HG03439 (cell line): ENCODE measurements at regions not wholly inside any gene's neighbourhood (a gene's known extent, or its start where the extent isn't known, plus 50 kb on each side); places are given as distances from the start of the nearest gene placed in this dataset.
"Not testable (repeated sequence)": the region's sequence is repeated elsewhere in the genome, so short reads cannot be mapped to it uniquely, and the experiment has no call there.

Experiments used
- ATAC-seq: cut with Tn5 transposase; IDR thresholded peaks from one replicate; pipeline ENCODE4 v1.9.1; 2021; ENCODE audit warnings: mild to moderate bottlenecking, moderate library complexity; ENCODE audit not compliant: unreplicated experiment

GRCh38 chr18:54433368-54433767, 75.7 kb downstream of the C18orf54 start:
- ATAC-seq = no peak

- ATAC-seq = no peak
Measured at GRCh38 chr18:54433857-54434256, 76.2 kb downstream of the C18orf54 start.

- no peak for ATAC-seq
Measured at GRCh38 chr18:54434453-54434852, 76.7 kb downstream of the C18orf54 start.

GRCh38 chr18:54436501-54436900, 78.8 kb downstream of the C18orf54 start:
- no peak for ATAC-seq

- no peak for ATAC-seq
Measured at GRCh38 chr18:54440292-54440691, 82.6 kb downstream of the C18orf54 start.

GRCh38 chr18:54444319-54444914, 86.7 kb downstream of the C18orf54 start:
- peak; percentile 78 for ATAC-seq

DNA sequence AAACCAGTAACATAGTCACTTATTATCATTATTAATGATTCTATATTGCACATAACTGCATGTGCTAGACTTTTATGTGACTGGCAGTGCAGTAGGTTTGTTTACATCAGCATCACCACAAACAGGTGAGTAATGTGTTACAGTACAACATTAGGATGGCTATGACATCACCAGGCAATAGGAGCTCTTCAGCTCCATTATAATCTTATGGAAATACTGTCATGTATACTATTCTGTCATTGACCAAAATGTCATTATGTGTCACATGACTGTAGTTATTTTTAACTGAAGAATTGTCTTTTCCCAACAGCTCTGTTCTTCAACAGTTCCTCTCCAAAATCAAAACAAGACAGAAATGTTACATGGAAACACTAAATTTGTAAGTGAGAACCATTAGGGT, 96.3 kb downstream of the C18orf54 start:
- ATAC-seq = no peak

DNA sequence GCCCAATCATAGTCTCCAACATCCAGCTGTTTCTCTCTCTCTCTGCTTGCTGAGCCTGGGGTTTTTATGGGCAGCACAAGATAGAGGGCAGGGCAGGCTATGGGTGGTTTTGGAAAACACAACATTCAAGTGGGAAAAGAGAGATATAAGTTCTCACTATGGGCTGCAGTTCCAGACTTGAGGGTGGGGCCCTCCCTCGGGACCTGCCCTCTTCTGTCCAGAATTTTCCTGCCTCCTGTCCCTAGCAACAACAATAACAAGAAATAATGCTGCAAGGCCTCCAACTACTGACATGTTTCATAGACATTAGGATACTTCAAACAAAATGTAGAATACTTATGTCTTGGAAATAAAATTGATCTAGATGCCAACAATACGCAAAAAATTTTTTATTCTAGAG, 107.8 kb downstream of the C18orf54 start:
- ATAC-seq = no peak

DNA sequence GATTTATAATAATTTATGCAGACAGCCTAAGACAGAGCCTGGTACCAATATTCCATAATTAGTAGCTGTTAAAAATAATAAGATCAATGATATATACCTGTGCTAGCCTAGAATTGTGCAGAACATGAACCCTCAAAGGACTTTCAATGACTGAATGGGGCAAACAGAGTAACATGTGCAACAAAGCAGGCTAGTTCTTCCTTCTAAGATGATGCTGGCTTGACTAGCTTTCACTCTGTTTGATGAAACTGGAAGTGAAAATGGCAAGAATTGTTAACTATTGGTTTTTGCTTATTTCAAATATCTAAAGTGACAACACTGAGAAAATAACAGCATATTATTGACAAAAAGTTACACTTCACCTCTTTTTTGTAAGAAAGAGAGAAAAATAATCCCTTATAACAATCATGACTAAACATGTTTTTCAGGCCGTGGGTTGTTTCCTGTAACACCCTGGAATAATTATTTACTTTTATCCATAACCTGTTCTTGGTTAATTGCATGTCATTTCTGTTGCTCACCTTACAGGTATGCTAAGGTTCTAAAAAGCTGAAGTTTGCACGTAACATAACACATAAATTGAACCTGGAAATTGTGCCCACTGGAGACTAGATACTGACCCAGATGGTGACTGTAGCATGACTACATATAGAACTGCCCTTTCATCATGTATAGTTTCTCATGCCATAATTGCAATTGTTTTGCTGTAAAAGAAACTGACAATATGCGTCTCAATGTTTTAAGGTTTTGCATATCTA, 108.7 kb downstream of the C18orf54 start:
- no peak for ATAC-seq

DNA sequence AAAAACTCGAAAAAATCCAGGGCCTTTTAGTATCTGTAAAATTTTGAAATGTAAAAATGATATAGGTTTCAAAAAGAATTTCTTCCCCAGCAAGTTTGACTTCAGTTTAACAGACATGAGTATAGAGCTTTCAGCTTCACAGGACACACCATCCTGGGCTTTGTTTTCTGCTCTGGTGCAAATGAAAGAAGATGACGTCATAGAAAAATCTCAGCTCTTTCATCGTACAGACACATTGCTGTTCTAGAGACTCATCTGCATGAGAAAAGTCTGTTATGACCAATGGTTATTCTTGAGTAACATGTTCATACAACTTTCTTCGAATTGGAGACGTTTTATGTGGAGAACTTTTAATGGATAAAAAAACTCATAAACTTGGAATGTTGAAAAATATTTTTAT, 111.7 kb upstream of the DYNAP start:
- no peak for ATAC-seq

DNA sequence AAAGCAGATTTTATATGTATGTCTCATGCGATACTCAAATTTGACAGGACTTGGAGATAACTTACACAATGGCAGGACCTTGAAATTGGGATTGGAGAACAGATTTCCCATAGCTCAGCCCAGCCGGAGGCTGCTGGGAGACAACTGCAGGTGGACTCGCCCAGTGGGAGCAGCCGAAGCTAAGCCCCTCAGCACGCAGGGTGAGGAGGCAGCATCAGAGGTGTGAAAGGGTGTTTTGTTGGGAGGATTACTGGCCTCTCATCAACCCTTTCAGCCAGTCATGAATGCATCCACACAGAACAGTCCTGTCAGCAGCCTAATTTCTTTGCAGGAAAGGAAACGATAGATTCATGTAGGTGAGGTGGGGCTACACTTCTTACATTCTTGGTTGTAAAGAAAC, 110.4 kb upstream of the DYNAP start:
- no peak for ATAC-seq

GRCh38 chr18:54502451-54502850, 88.6 kb upstream of the DYNAP start:
- not testable (repeated sequence) for ATAC-seq

DNA sequence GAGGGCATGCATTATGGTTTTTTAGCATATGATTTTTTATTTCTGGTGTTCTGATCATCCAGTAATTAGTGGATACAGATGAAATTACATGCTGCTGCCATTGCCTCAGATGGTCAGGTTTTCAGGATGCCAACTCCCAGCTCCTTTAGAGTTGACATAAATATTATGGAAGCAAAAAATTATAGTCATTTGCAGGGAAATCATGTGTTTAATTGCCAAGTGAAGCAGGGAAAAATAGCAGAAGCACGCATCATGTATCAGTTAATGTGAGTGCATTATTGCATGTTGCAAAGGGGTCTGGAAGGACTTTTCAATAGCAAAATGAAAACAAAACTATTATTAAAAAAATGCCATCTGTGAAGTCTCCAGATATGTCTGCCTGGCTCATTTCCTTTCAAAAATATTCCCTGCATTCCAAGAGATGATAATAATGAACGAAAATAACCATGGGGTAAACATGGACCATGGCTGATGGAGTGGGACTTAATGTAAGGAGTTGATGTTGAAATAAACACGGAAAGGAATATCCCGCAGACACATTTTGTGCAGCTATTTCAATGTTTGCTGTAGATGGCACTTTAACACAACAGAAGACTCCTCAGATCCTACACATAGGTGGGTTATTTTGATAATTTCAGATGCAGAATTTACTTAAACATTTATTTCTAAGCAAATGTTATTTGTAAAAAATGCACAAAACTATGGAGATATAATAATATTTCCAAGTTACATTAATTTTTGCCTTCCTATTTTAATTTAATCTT, 87.7 kb upstream of the DYNAP start:
- ATAC-seq = no peak

DNA sequence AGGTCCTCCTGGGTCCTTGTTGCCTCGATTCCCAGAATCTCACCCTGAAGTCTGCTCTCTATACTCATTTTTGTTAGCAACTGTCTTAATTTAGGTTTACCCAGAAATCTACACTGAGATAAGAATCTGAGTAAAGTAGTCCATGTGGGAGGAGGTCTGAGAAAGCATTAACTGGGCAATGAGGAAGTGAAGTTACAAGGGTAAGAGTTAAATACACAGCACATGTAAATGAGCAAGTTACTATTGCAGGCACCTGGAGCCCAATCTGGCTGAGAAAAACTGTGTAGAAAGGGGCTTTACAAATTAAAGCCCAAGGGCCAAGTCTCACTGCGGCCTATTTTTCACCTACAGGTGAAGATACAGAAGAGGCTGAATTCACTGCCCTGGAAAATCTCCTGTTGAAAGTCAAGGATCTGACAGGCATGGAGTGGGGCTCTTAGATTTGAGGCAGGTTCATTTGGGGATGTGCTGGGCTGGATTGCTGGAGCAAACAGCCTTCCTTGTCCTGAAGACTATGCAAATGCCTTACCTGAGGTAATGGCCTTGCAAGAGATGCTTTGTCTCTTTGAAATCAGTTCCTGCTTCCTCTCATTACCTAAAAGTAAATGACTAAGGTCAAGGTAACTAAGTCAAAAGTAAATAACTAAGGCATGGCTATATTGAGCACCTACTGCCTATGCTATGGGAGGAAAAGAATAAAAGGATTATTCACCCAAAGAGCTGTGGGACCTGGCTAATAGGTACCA, 84.4 kb upstream of the DYNAP start:
- ATAC-seq = no peak

DNA sequence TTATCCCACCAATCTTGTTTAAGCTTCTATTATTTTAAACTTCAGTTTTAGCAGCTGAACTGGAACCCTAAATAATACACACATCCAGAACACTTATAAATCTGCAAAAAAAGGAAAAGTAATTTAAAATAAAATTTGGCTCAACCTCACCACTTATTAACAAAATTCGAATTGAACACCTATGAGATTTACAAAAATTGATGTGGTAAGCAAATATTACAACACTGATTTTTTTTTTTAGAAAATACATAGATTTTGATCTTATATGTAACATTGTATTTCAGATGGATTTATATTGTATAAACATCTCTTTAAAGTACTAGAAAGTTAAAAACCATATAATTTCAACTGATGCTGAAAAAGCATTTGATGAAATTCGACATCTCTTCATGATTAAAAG, 81.3 kb upstream of the DYNAP start:
- no peak for ATAC-seq

- ATAC-seq = no peak
Measured at GRCh38 chr18:54515149-54515548, 75.9 kb upstream of the DYNAP start.

DNA sequence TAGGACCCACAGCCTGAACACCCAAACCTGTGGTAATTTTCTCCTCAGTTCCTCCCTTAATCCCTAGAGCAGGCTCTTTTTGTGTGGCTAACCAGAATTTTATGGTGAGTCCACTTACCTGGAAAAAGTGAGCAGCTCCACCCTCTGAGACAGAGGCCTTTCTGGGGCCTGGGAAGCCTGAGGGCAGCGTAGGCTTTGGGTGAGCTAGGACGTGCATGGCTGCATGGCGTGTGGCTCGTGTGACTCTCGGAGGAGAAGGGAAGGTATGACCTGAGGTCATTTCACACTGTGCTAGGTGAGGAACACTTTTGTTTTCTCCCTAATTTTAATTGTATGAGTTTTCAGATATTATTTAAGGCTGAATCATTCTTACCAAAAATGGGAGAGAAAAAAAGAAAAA, 73.5 kb upstream of the DYNAP start:
- no peak for ATAC-seq

DNA sequence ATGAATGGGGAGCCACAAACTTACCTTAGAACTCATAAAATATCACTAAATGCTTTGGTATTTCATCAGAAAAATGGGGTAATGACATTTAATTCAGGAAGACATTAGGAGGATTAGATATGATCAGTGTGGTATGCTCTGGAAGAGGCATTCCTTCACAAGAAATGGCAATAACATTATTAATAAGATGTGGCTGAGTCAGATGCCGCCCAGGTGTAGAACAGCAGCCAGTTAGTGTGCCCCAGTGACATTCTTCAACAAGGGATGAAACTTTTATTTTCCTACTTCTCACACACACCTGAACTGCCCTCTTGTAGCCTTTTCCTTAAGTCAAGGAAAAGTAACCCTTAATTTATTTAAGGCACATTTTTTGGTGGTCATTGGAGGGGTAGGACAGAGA, 69.2 kb upstream of the DYNAP start:
- ATAC-seq = no peak

DNA sequence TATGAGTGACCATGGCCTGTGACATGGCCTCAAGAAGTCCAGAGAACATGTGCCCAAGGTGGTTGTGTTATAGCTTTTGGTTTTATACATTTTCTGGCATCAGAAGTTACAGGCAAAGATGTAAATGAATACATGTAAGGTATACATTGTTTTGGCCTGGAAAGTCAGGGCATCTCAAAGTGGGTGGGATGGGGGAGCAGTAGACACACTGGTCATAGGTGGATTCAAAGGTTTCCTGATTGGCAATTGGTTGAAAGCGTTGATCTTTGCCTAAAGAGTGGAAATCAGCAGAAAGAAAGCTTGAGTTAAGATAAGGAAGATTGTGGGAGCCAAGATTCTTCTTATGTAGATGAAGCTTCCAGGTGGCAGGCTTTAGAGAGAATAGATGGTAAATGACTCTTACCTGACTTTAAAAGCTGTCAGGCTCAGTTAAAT, 62.1 kb upstream of the DYNAP start:
- no peak for ATAC-seq

DNA sequence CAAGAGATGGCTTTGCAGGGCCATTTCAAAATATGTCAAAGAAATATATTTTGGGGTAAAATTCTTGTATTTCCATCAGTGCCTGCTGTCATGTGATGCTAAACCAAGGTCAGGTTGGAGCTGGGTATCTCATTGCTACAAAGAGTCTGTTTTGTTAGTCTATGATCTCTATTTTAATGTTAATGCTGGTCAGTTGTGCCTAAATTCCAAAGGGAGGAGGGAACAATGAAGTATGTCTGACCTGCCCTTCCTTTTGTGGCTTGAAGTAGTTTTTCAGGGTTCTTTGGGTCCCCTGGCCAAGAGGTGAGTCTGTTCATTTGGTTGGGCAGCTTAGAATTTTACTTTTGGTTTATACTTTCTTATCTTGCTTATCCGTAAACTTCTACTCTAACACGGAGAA, 61.6 kb upstream of the DYNAP start:
- no peak for ATAC-seq

- no peak for ATAC-seq
Measured at GRCh38 chr18:54530285-54530684, 60.8 kb upstream of the DYNAP start.
